ENCODE measurements at regions not wholly inside any gene's neighbourhood (a gene's known extent, or its start where the extent isn't known, plus 50 kb on each side); places are given as distances from the start of the nearest gene placed in this dataset.
"Not testable (repeated sequence)": the region's sequence is repeated elsewhere in the genome, so short reads cannot be mapped to it uniquely, and the experiment has no call there.

GRCh38 chrX:5695971-5696370, 532.7 kb downstream of the NLGN4X start:
- no peak for DNase-seq (ENCODE audit: low read depth)

GRCh38 chrX:5683996-5684395, 544.7 kb downstream of the NLGN4X start:
- no peak for DNase-seq (ENCODE audit: low read depth)

- DNase-seq (ENCODE audit: low read depth), result no peak
Measured at GRCh38 chrX:5681159-5681558, 547.5 kb downstream of the NLGN4X start.

- no peak for DNase-seq (ENCODE audit: low read depth)
Measured at GRCh38 chrX:5674036-5674435, 554.6 kb downstream of the NLGN4X start.

- no peak for DNase-seq (ENCODE audit: low read depth)
Measured at GRCh38 chrX:5672099-5672498, 556.6 kb downstream of the NLGN4X start.

GRCh38 chrX:5666689-5667088, 562.0 kb downstream of the NLGN4X start:
- not testable (repeated sequence) for DNase-seq (ENCODE audit: low read depth)

- no peak for DNase-seq (ENCODE audit: low read depth)
Measured at GRCh38 chrX:5656544-5656943, 572.1 kb downstream of the NLGN4X start.

GRCh38 chrX:5650904-5651303, 577.8 kb downstream of the NLGN4X start:
- DNase-seq (ENCODE audit: low read depth), result no peak

- DNase-seq (ENCODE audit: low read depth), result no peak
Measured at GRCh38 chrX:5648941-5649568, 579.6 kb downstream of the NLGN4X start.

GRCh38 chrX:5646818-5647217, 581.8 kb downstream of the NLGN4X start:
- DNase-seq (ENCODE audit: low read depth), result no peak

- DNase-seq (ENCODE audit: low read depth), result no peak
Measured at GRCh38 chrX:5644776-5645175, 583.9 kb downstream of the NLGN4X start.

- no peak for DNase-seq (ENCODE audit: low read depth)
Measured at GRCh38 chrX:5640071-5640470, 588.6 kb downstream of the NLGN4X start.

GRCh38 chrX:5638572-5638971, 590.1 kb downstream of the NLGN4X start:
- no peak for DNase-seq (ENCODE audit: low read depth)

- no peak for DNase-seq (ENCODE audit: low read depth)
Measured at GRCh38 chrX:5632887-5633286, 595.8 kb downstream of the NLGN4X start.

GRCh38 chrX:5632061-5632614, 596.5 kb downstream of the NLGN4X start:
- DNase-seq (ENCODE audit: low read depth), result no peak

- no peak for DNase-seq (ENCODE audit: low read depth)
Measured at GRCh38 chrX:5617666-5618065, 611.0 kb downstream of the NLGN4X start.

GRCh38 chrX:5595570-5595969, 633.1 kb downstream of the NLGN4X start:
- no peak for DNase-seq (ENCODE audit: low read depth)

GRCh38 chrX:5586726-5587125, 641.9 kb downstream of the NLGN4X start:
- no peak for DNase-seq (ENCODE audit: low read depth)

GRCh38 chrX:5575407-5575806, 653.3 kb downstream of the NLGN4X start:
- no peak for DNase-seq (ENCODE audit: low read depth)

- DNase-seq (ENCODE audit: low read depth), result no peak
Measured at GRCh38 chrX:5568934-5569333, 659.7 kb downstream of the NLGN4X start.

- DNase-seq (ENCODE audit: low read depth), result no peak
Measured at GRCh38 chrX:5559386-5559785, 669.3 kb downstream of the NLGN4X start.

GRCh38 chrX:5549512-5549911, 679.2 kb downstream of the NLGN4X start:
- no peak for DNase-seq (ENCODE audit: low read depth)

- DNase-seq (ENCODE audit: low read depth), result no peak
Measured at GRCh38 chrX:5537098-5537497, 691.6 kb downstream of the NLGN4X start.

- no peak for DNase-seq (ENCODE audit: low read depth)
Measured at GRCh38 chrX:5536261-5536660, 692.4 kb downstream of the NLGN4X start.
